ENCODE measurements at regions not wholly inside any gene's neighbourhood (a gene's known extent, or its start where the extent isn't known, plus 50 kb on each side); places are given as distances from the start of the nearest gene placed in this dataset.
"Not testable (repeated sequence)": the region's sequence is repeated elsewhere in the genome, so short reads cannot be mapped to it uniquely, and the experiment has no call there.

DNA sequence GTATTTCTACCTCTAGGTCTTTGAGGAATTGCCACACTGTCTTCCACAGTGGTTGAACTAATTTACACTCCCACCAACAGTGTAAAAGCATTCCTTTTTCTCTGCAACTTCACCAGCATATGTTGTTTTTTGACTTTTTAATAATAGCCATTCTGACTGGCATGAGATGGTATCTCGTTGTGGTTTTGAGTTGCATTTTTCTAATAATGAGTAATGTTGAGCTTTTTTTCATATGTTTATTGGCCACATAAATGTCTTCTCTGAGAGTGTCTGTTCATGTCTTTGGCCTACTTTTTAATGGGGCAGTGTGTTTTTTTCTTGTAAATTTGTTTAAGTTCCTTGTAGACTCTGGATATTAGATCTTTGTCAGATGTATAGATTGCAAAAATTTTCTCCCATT lies 121.2 kb downstream of the HNMT start:
- H3K27ac ChIP-seq (ENCODE audit: insufficient read depth, low read depth, low read length); BruUV-seq (replicated peaks); H4K20me1 ChIP-seq (replicated peaks; ENCODE audit: control insufficient read depth, extremely low read depth, insufficient read depth, low read length); H3K4me1 ChIP-seq (ENCODE audit: control insufficient read depth, extremely low read depth, insufficient read depth, low read length); H3K27me3 ChIP-seq (ENCODE audit: control insufficient read depth in 2 of 2, insufficient read depth in 2 of 2, low read length in 2 of 2); POLR2A ChIA-PET; H3K4me2 ChIP-seq (ENCODE audit: insufficient read depth, low read length); H2AFZ ChIP-seq (ENCODE audit: low read depth, low read length); H3K9me1 ChIP-seq (replicated peaks; ENCODE audit: control insufficient read depth, extremely low read depth, insufficient read depth, low read length); H3K9ac ChIP-seq (replicated peaks; ENCODE audit: extremely low read depth, insufficient read depth, low read length); dilution Hi-C loops (cut with MboI; ENCODE audit: extremely low pct_ligation_motif_present, low sequenced_read_pairs); FAIRE-seq; DNase-seq (ENCODE audit: low read depth, low spot score); H3K79me2 ChIP-seq (ENCODE audit: control insufficient read depth, insufficient read depth, low read length); H3K9me3 ChIP-seq (replicated peaks; ENCODE audit: control insufficient read depth, insufficient read depth, low read length); H3K4me3 ChIP-seq (replicated peaks in 1 of 3; ENCODE audit: insufficient read depth in 1 of 3, low read depth in 1 of 3, low read length in 3 of 3); H3K36me3 ChIP-seq (ENCODE audit: control insufficient read depth in 2 of 2, extremely low read depth in 1 of 2, insufficient read depth in 2 of 2, low read length in 2 of 2); intact Hi-C loops (cut with micrococcal nuclease): not testable (repeated sequence)
- CTCF ChIA-PET, result interaction anchor here (1.0 to 1.2 kb wide), 5 partner anchors 13 to 289 kb away, joined by 3 to 4 read pairs (median 3); no protein-coding TSS in a partner anchor
- TF ChIP-seq GATA2 (IDR thresholded peaks at IDR 0.05; ENCODE audit: insufficient read depth, insufficient read length, low read depth, low read length), result peak; percentile 37

DNA sequence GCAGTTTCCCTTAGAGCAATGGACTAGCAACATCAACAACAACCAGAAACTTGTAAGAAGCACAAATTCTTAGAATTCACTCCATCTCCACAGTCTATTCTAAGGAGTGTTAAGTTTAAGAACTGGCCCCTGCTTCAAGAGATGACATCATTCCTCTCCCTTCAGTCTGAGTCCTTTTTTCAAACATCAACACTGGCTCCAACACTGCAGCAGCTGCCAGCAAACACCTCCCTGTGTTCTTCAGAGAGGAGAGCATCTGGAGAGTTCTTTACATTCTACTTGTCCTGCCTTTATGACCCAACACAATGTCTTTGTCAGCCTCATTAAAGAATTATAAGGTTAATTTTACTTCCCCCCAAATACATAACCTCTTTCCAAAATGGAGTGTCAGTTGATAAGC lies 122.3 kb downstream of the HNMT start:
- no peak for TF ChIP-seq GATA2 (IDR thresholded peaks at IDR 0.05; ENCODE audit: insufficient read depth, insufficient read length, low read depth, low read length)
- no peak for TF ChIP-seq MYC (IDR thresholded peaks at IDR 0.05; ENCODE audit: low read depth, low read length)
- TF ChIP-seq, protein P1, sequence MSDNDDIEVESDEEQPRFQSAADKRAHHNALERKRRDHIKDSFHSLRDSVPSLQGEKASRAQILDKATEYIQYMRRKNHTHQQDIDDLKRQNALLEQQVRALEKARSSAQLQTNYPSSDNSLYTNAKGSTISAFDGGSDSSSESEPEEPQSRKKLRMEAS (IDR thresholded peaks at IDR 0.05; ENCODE audit: insufficient read depth, insufficient read length), result no peak
- no peak for TF ChIP-seq FOS (IDR thresholded peaks at IDR 0.05; ENCODE audit: borderline replicate concordance, insufficient read depth, low read length)
- TF ChIP-seq POLR2AphosphoS5 (IDR thresholded peaks at IDR 0.05; ENCODE audit: insufficient read depth, low read depth, low read length), result no peak
- TF ChIP-seq POLR2A (IDR thresholded peaks at IDR 0.05; ENCODE audit: low read depth, low read length), result no peak
- TF ChIP-seq EZH2 (IDR thresholded peaks at IDR 0.05; ENCODE audit: borderline replicate concordance, low read depth, low read length, severe bottlenecking), result no peak
- TF ChIP-seq, protein P2, sequence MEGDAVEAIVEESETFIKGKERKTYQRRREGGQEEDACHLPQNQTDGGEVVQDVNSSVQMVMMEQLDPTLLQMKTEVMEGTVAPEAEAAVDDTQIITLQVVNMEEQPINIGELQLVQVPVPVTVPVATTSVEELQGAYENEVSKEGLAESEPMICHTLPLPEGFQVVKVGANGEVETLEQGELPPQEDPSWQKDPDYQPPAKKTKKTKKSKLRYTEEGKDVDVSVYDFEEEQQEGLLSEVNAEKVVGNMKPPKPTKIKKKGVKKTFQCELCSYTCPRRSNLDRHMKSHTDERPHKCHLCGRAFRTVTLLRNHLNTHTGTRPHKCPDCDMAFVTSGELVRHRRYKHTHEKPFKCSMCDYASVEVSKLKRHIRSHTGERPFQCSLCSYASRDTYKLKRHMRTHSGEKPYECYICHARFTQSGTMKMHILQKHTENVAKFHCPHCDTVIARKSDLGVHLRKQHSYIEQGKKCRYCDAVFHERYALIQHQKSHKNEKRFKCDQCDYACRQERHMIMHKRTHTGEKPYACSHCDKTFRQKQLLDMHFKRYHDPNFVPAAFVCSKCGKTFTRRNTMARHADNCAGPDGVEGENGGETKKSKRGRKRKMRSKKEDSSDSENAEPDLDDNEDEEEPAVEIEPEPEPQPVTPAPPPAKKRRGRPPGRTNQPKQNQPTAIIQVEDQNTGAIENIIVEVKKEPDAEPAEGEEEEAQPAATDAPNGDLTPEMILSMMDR (IDR thresholded peaks at IDR 0.05; ENCODE audit: extremely low read depth in 1 of 2, insufficient read depth in 1 of 2, low read depth in 1 of 2, low read length in 2 of 2), result no peak
- no peak for TF ChIP-seq JUN (IDR thresholded peaks at IDR 0.05; ENCODE audit: borderline replicate concordance, insufficient read depth, insufficient read length, low read depth)
- no peaks in the 10 kb centered on the region for H3K36me3 ChIP-seq (ENCODE audit: control insufficient read depth in 2 of 2, extremely low read depth in 1 of 2, insufficient read depth in 2 of 2, low read length in 2 of 2)
- dilution Hi-C loops (cut with MboI; ENCODE audit: extremely low pct_ligation_motif_present, low sequenced_read_pairs) (no loop called here), intact Hi-C loops (cut with micrococcal nuclease) (no loop called here)
- no peaks in the 10 kb centered on the region for H3K9me1 ChIP-seq (replicated peaks; ENCODE audit: control insufficient read depth, extremely low read depth, insufficient read depth, low read length)
- no peak overlapping the region for H3K4me3 ChIP-seq (replicated peaks in 1 of 3; ENCODE audit: insufficient read depth in 1 of 3, low read depth in 1 of 3, low read length in 3 of 3)
- no peaks in the 10 kb centered on the region for H3K27me3 ChIP-seq (ENCODE audit: control insufficient read depth in 2 of 2, insufficient read depth in 2 of 2, low read length in 2 of 2)
- FAIRE-seq (no peak), DNase-seq (ENCODE audit: low read depth, low spot score) (no peak)
- no peaks in the 10 kb centered on the region for H3K4me1 ChIP-seq (ENCODE audit: control insufficient read depth, extremely low read depth, insufficient read depth, low read length)
- no peaks in the 10 kb centered on the region for H4K20me1 ChIP-seq (replicated peaks; ENCODE audit: control insufficient read depth, extremely low read depth, insufficient read depth, low read length)
- H3K79me2 ChIP-seq (ENCODE audit: control insufficient read depth, insufficient read depth, low read length), result no peaks in the 10 kb centered on the region
- no TSS peak for BruUV-seq (replicated peaks)
- no peak overlapping the region for H2AFZ ChIP-seq (ENCODE audit: low read depth, low read length)
- H3K4me2 ChIP-seq (ENCODE audit: insufficient read depth, low read length), result no peak overlapping the region
- no peaks in the 10 kb centered on the region for H3K9me3 ChIP-seq (replicated peaks; ENCODE audit: control insufficient read depth, insufficient read depth, low read length)
- no peak overlapping the region for H3K9ac ChIP-seq (replicated peaks; ENCODE audit: extremely low read depth, insufficient read depth, low read length)
- ChIA-PET CTCF (interaction anchor here (1.2 kb wide), 1 partner anchor 288 kb away, joined by 3 read pairs; no protein-coding TSS in a partner anchor), POLR2A (no interaction called here)
- H3K27ac ChIP-seq (ENCODE audit: insufficient read depth, low read depth, low read length), result no peak overlapping the region

All from endothelial cell of umbilical vein (primary cell).